ENCODE measurements at regions not wholly inside any gene's neighbourhood (a gene's known extent, or its start where the extent isn't known, plus 50 kb on each side); places are given as distances from the start of the nearest gene placed in this dataset.

DNA sequence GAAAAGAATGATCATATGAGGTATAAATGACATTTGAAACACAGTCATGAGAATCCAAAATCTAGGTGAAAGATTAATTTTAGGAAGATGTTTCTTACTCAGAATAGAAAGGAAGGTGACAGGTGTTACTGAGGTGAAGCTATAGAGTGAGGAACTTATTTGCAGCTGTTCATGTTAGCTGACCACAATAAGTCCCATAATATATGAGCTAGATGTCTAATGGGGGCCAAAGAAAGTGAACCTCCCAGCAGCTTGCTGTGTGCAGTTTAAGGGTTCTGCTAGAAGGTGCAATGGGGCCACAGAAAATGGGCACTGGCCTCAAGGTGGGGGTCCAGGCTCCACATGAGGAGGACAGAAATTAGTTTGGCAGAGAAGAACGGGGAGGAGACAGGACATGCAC, 1374.9 kb upstream of the CRIM1 start:
- TF ChIP-seq POLR2A (IDR thresholded peaks at IDR 0.05): no peak
- TF ChIP-seq, protein P1, sequence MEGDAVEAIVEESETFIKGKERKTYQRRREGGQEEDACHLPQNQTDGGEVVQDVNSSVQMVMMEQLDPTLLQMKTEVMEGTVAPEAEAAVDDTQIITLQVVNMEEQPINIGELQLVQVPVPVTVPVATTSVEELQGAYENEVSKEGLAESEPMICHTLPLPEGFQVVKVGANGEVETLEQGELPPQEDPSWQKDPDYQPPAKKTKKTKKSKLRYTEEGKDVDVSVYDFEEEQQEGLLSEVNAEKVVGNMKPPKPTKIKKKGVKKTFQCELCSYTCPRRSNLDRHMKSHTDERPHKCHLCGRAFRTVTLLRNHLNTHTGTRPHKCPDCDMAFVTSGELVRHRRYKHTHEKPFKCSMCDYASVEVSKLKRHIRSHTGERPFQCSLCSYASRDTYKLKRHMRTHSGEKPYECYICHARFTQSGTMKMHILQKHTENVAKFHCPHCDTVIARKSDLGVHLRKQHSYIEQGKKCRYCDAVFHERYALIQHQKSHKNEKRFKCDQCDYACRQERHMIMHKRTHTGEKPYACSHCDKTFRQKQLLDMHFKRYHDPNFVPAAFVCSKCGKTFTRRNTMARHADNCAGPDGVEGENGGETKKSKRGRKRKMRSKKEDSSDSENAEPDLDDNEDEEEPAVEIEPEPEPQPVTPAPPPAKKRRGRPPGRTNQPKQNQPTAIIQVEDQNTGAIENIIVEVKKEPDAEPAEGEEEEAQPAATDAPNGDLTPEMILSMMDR (IDR thresholded peaks at IDR 0.05): no peak
- DNase-seq (no peak), ATAC-seq (no peak)
- no peak overlapping the region for H3K27ac ChIP-seq
- H3K4me1 ChIP-seq: no peaks in the 10 kb centered on the region
- H3K27me3 ChIP-seq: no peaks in the 10 kb centered on the region
- H3K4me3 ChIP-seq: no peak overlapping the region
- H3K36me3 ChIP-seq (replicated peaks in 1 of 2; ENCODE audit: insufficient read depth in 1 of 2, low read depth in 2 of 2): no peaks in the 10 kb centered on the region
- H3K9me3 ChIP-seq: no peaks in the 10 kb centered on the region
- WGBS, 2 donors: 86 to 92% methylated on average over 1 of the region's 1 CpG
- intact Hi-C loops (cut with DNase I): no loop called here

DNA sequence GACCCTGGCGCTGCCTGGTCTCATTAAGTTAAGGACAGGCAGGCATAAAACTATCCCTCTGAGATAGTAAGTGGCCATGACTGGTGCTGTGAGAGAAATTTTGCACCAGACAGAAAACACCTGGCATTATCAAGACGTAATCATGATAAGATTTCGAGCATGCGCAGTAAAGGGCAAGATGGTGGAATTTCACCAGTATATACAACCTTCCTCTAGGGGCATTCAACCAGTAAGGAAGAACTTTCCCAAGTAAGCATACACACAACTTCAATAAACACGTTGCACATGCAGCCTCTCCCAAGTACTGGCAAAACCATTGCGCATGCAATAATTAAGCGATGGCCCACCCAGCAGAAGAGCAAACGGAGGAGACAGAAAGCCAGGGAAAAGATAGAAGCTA, 1376.4 kb upstream of the CRIM1 start:
- TF ChIP-seq, protein P1 (IDR thresholded peaks at IDR 0.05): no peak
- TF ChIP-seq POLR2A (IDR thresholded peaks at IDR 0.05): no peak
- Histone ChIP-seq H3K36me3 (replicated peaks in 1 of 2; ENCODE audit: insufficient read depth in 1 of 2, low read depth in 2 of 2) (no peaks in the 10 kb centered on the region), H3K4me1 (no peaks in the 10 kb centered on the region), H3K27ac (no peak overlapping the region), H3K9me3 (no peaks in the 10 kb centered on the region), H3K4me3 (no peak overlapping the region), H3K27me3 (no peaks in the 10 kb centered on the region)
- intact Hi-C loops (cut with DNase I): no loop called here
- WGBS, 2 donors: 78 to 91% methylated on average over 8 of the region's 8 CpGs
- ATAC-seq (no peak), DNase-seq (no peak)

DNA sequence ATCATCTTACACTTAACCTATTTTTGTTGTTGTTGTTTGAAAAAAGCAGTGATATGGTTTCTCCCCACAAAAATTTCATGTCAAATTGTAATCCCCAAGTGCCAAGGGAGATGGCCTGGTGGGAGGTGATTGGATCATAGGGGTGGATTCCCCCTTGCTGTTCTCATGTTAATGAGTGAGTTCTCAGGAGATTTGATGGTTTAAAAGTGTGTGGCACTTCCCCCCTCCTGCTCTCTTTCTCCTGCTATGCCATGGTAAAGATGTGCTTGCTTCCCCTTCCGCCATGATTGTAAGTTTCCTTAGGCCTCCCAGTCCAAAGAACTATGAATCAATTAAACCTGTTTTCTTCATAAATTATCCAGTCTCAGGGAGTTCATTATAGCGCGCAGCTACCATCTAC, 1362.7 kb upstream of the FAM98A start:
- no peaks in the 10 kb centered on the region for H3K9me3 ChIP-seq
- no peaks in the 10 kb centered on the region for H3K27me3 ChIP-seq
- no peak for DNase-seq
- no peaks in the 10 kb centered on the region for H3K4me1 ChIP-seq
- H3K4me3 ChIP-seq: no peak overlapping the region
- H3K36me3 ChIP-seq (replicated peaks in 1 of 2; ENCODE audit: insufficient read depth in 1 of 2, low read depth in 2 of 2): no peaks in the 10 kb centered on the region
- ATAC-seq: no peak
- TF ChIP-seq POLR2A (IDR thresholded peaks at IDR 0.05): no peak
- TF ChIP-seq, protein P1 (IDR thresholded peaks at IDR 0.05): no peak
- intact Hi-C loops (cut with DNase I): no loop called here
- WGBS, 2 donors: 91 to 96% methylated on average over 3 of the region's 3 CpGs
- H3K27ac ChIP-seq: no peak overlapping the region

DNA sequence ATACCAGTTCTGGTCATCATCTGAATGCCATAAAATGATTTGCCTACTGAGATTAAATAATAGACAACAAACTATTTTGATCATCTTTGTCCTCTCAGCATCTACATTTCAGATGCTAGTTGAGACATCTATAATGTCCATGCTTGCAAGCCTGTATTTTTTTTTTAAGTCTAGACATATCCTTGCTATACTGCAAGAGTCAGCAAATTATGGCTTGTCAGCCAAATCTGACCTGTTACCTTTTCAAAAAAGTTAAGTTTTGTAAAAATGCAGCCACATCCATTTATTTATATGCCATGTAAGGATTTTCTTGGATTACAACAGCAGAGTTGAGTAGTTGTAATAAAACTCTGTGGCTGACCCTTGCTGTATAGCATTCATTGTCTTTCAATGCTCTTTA, 1355.7 kb upstream of the FAM98A start:
- Histone ChIP-seq H3K27me3 (no peaks in the 10 kb centered on the region), H3K4me1 (no peaks in the 10 kb centered on the region), H3K36me3 (replicated peaks in 1 of 2; ENCODE audit: insufficient read depth in 1 of 2, low read depth in 2 of 2) (no peaks in the 10 kb centered on the region), H3K4me3 (no peak overlapping the region), H3K27ac (no peak overlapping the region), H3K9me3 (no peaks in the 10 kb centered on the region)
- TF ChIP-seq, protein P1 (IDR thresholded peaks at IDR 0.05): no peak
- TF ChIP-seq POLR2A (IDR thresholded peaks at IDR 0.05): no peak
- intact Hi-C loops (cut with DNase I): no loop called here
- no peak for ATAC-seq
- no peak for DNase-seq

DNA sequence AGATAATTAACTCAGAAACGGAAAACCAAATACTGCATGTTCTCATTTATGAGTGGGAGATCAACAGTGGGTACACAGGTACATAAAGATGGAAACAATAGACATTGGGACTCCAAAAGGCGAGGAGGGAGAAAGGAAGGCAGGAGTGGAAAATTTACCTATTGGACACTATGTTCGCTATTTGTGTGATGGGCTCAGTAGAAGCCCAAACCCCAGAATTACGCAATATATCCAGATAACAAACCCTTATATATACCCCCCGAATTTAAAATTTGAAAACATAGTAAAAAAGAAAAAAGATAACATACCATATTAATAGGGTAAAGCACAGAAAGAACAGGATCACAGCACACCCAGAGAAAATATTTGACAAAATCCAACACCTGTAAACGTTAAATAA, 1351.7 kb upstream of the FAM98A start:
- DNase-seq (no peak), ATAC-seq (no peak)
- Histone ChIP-seq H3K27me3 (no peaks in the 10 kb centered on the region), H3K27ac (no peak overlapping the region), H3K4me1 (no peaks in the 10 kb centered on the region), H3K9me3 (no peaks in the 10 kb centered on the region), H3K4me3 (no peak overlapping the region), H3K36me3 (replicated peaks in 1 of 2; ENCODE audit: insufficient read depth in 1 of 2, low read depth in 2 of 2) (no peaks in the 10 kb centered on the region)
- intact Hi-C loops (cut with DNase I): no loop called here
- 72 to 73% methylated on average over 6 of the region's 6 CpGs for WGBS, 2 donors
- TF ChIP-seq, protein P1 (IDR thresholded peaks at IDR 0.05): no peak
